CD4-positive, alpha-beta T cell treated with Interleukin-15 for 4 hours (primary cell): ENCODE measurements at regions not wholly inside any gene's neighbourhood (a gene's known extent, or its start where the extent isn't known, plus 50 kb on each side); places are given as distances from the start of the nearest gene placed in this dataset.

Experiments used
- DNase-seq: peaks from one replicate; pipeline ENCODE4 v3.0.0-alpha.2; 2020; ENCODE audit warnings: low spot score

GRCh38 chr2:48140586-48140985 is 173.9 kb upstream of the FOXN2 start:
- no peak for DNase-seq

- DNase-seq = no peak
These were observed 169.7 kb upstream of the FOXN2 start for GRCh38 chr2:48144777-48145176.

- DNase-seq = no peak
These were observed 168.5 kb upstream of the FOXN2 start for GRCh38 chr2:48145845-48146452.

- no peak for DNase-seq
These were observed 167.9 kb upstream of the FOXN2 start for GRCh38 chr2:48146552-48146951.

GRCh38 chr2:48147719-48148118 is 166.8 kb upstream of the FOXN2 start:
- no peak for DNase-seq

- DNase-seq = no peak
These were observed 165.5 kb upstream of the FOXN2 start for GRCh38 chr2:48148841-48149430.

GRCh38 chr2:48157150-48157549 is 157.3 kb upstream of the FOXN2 start:
- DNase-seq = no peak

DNA sequence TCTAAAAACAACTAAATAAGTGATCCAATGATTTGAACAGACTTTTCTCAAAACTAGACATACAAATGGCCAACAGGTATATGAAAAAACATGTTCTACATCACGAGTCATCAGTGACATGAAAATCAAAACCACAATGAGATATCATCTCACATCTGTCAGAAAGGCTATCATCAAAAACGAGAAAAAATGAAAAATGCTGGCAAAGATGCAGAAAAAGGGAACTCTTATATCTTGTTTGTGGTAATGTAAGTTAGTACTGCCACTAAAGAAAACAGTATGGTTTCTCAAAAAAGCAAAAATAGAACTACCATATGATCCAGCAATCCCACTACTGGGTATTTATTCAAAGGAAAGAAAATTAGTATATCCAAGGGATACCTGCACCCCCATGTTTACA is 152.9 kb upstream of the FOXN2 start:
- DNase-seq = no peak

DNA sequence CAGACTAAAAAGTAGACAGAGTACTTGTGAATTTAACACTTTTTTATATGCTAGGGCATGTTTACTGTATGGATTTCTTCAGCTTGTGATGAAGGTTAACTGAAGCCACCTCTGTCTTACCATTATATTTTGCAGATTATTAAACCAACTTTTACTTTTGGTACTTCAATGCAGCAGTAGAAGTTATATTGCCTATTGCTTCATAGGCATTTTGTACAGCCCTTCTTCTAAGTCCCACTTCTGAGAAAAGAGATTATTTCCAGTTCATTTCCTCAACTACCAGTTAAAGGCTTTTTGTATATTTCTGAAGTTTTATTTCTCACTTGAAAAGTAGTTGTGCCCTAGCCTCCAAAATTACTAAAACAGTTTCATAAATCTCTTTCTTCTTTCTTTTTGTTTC is 151.7 kb upstream of the FOXN2 start:
- DNase-seq = no peak

- DNase-seq = no peak
These were observed 149.3 kb upstream of the FOXN2 start for GRCh38 chr2:48165070-48165753.

GRCh38 chr2:48169141-48169592 is 145.3 kb upstream of the FOXN2 start:
- no peak for DNase-seq

- DNase-seq = no peak
These were observed 144.2 kb upstream of the FOXN2 start for GRCh38 chr2:48170281-48170680.

- no peak for DNase-seq
These were observed 141.3 kb upstream of the FOXN2 start for GRCh38 chr2:48173141-48173540.

GRCh38 chr2:48174503-48174902 is 140.0 kb upstream of the FOXN2 start:
- no peak for DNase-seq

DNA sequence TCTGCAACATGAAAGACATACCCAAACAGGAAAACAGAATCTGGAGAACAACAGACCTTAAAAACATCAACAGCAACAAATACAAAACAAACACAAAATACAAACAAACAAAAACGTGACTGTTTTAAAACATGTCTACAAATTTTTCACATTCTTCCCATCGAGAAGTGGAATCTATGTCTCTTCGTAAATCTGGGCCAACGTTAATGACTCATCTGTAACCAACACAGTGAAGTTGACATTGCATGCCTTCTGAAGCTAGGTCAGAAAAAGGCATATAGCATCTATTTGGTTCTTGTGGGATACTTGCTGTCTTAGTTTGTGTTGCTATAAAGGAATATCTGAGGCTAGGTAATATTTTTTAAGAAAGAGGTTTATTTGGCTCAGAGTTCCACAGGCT is 139.2 kb upstream of the FOXN2 start:
- DNase-seq = no peak

DNA sequence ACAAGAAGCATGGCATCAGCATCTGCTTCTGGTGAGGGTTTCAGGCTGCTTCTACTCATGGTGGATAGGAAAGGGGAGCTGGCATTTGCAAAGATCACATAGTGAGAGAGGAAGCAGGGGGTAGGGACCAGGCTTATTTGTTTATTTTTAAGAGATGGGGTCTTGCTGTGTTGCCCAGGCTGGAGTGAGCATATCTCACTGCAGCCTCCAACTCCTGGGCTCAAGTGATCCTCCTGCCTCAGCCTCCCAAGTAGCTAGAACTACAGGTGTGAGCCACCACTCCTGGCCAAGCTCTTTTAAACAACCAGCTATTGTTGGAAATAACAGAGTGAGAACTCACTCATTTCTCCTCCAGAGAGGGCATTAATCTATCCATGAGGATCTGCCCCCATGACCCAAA is 138.8 kb upstream of the FOXN2 start:
- no peak for DNase-seq

- no peak for DNase-seq
These were observed 137.6 kb upstream of the FOXN2 start for GRCh38 chr2:48176876-48177275.

DNA sequence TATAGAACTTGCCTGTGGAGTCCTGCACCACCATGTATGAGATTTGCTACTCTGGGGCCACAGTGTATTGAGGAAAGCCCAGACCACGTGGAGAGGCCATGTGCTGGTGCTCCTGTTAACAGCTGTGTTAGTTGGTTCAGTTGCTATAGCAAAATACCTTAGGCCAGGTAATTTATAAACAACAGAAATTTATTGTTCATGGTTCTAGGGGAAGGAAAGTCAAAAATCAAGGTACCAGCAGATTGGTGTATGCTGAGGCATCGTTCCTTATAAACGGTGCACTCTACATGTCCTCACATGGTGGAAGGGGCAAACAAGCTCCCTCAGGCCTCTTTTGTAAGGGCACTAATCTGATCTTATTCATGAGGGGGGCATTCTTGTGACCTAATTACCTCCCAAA is 135.9 kb upstream of the FOXN2 start:
- no peak for DNase-seq

GRCh38 chr2:48180557-48180956 is 133.9 kb upstream of the FOXN2 start:
- no peak for DNase-seq

DNA sequence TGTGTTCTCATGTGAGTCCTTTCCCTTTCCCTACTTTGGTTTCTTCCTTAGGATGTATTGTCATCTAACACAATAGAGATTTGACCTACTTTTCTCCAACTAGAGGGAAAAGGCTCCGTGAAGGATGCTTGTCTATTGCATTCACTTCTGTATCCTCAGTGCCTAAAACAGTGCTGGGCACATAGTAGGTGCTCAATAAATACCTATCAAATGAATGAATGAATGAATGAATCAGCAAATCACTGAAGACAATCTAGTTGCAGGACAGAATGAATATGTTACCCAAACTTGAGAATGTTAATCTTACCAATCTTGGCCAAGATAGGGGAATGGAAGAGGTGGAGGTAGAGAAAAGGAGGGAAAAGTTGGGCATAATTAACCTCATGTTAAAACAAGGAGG is 131.2 kb upstream of the FOXN2 start:
- DNase-seq = no peak

DNA sequence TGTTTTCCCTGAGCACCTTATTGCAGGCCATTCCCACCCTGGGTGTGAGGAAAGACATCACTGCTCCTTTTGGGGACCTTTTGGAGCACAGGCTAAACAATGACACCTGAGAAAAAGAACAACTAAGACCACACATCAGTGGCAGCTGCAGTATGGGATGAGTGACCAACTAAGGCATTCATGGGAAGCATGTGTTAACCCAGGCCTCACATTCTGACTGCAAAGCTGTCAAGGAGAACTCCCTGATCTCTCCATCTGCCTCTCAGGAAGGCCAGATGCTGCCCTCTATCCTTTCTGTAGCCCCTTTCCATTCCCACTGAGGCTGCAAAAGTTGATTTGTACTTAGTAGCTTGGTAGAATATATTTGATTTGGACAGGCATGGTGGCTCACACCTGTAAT is 130.5 kb upstream of the FOXN2 start:
- no peak for DNase-seq

- no peak for DNase-seq
These were observed 127.0 kb upstream of the FOXN2 start for GRCh38 chr2:48187503-48187902.

GRCh38 chr2:48189552-48190228 is 124.8 kb upstream of the FOXN2 start:
- DNase-seq = peak; percentile 1
